GM19455 (cell line): ENCODE measurements at regions not wholly inside any gene's neighbourhood (a gene's known extent, or its start where the extent isn't known, plus 50 kb on each side); places are given as distances from the start of the nearest gene placed in this dataset.
"Not testable (repeated sequence)": the region's sequence is repeated elsewhere in the genome, so short reads cannot be mapped to it uniquely, and the experiment has no call there.

Source experiments
- ATAC-seq: cut with Tn5 transposase; IDR thresholded peaks from one replicate; pipeline ENCODE4 v1.9.1; 2021; ENCODE audit not compliant: unreplicated experiment

DNA sequence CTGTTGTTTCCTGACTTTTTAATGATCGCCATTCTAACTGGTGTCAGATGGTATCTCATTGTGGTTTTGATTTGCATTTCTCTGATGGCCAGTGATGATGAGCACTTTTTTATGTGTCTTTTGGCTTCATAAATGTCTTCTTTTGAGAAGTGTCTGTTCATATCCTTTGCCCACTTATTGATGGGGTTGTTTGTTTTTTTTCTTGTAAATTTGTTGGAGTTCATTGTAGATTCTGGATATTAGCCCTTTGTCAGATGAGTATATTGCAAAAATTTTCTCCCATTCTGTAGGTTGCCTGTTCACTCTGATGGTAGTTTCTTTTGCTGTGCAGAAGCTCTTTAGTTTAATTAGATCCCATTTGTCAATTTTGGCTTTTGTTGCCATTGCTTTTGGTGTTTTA is 1378.7 kb downstream of the FSCB start:
- not testable (repeated sequence) for ATAC-seq

DNA sequence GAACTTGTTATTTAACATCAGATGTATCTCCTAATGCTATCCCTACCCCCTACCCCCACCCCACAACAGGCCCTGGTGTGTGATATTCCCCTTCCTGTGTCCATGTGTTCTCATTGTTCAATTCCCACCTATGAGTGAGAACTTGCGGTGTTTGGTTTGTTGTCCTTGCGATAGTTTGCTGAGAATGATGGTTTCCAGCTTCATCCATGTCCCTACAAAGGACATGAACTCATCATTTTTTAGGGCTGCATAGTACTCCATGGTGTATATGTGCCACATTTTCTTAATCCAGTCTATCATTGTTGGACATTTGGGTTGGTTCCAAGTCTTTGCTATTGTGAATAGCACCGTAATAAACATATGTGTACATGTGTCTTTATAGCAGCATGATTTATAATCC is 1379.2 kb downstream of the FSCB start:
- not testable (repeated sequence) for ATAC-seq

- no peak for ATAC-seq
Observed at GRCh38 chr14:43123544-43123943, 1383.5 kb downstream of the FSCB start.

DNA sequence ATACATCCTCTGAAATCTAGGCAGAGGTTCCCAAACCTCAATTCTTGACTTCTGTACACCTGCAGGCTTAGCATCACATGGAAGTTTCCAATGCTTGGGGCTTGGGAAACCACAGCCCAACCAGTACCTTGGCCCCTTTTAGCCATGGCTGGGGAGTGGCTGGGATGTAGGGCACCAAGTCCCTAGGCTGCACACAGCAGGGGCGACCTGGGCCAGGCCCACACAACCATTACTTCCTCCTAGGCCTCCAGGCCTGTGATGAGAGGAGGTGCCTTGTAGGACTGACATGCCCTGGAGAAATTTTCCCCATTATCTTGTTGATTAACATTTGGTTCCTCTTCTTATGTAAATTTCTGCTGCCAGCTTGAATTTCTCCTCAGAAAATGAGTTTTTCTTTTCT is 1387.4 kb downstream of the FSCB start:
- no peak for ATAC-seq

DNA sequence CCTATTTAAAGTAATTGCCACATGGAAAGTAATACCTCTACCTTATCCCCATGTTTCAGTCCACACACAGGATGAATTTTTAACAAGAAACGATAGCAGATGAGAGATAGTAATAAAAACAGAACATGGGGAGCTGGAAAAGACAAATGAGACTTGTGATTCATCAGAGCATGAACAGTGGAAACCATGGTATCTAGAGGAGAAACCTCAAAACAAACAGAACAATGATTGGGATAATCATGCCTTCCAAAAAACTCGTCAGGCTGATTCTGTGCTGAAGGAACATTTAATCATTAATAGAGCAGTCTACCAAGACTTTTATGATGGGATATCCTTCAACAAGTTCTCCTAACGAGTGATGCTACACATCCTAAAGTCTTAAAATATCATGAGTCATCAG is 1390.7 kb downstream of the FSCB start:
- no peak for ATAC-seq

- no peak for ATAC-seq
Observed at GRCh38 chr14:43105305-43105704, 1401.8 kb downstream of the FSCB start.

- no peak for ATAC-seq
Observed at GRCh38 chr14:43090380-43090779, 1416.7 kb downstream of the FSCB start.

DNA sequence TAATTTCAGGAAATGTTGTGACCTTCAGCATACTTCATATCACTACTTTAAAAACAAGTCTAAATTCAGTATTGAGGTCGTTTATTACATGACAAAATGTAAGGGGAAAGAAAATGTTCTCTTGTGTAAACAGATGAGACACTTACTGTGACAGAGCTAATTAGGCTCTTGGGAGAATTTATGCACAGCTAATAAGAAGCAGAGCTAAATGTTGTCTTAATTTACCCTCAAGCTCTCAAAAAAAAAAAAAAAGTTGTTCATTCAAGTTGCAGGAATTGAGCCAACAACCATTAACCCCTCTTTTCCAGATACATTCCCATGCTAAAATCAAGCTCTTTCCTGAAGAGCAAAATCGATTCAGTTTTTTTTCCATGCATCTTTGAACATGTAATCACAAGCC is 1419.4 kb downstream of the FSCB start:
- no peak for ATAC-seq

GRCh38 chr14:43085819-43086218 is 1421.3 kb downstream of the FSCB start:
- ATAC-seq, result no peak

GRCh38 chr14:43067372-43067771 is 1439.7 kb downstream of the FSCB start:
- ATAC-seq, result not testable (repeated sequence)

- no peak for ATAC-seq
Observed at GRCh38 chr14:43056106-43056505, 1449.4 kb downstream of the LRFN5 start.

GRCh38 chr14:43052897-43053296 is 1446.2 kb downstream of the LRFN5 start:
- ATAC-seq, result no peak

GRCh38 chr14:43043850-43044249 is 1437.2 kb downstream of the LRFN5 start:
- no peak for ATAC-seq

- no peak for ATAC-seq
Observed at GRCh38 chr14:43042408-43042807, 1435.7 kb downstream of the LRFN5 start.

- ATAC-seq, result no peak
Observed at GRCh38 chr14:43041976-43042375, 1435.3 kb downstream of the LRFN5 start.

GRCh38 chr14:43041207-43041606 is 1434.5 kb downstream of the LRFN5 start:
- no peak for ATAC-seq

DNA sequence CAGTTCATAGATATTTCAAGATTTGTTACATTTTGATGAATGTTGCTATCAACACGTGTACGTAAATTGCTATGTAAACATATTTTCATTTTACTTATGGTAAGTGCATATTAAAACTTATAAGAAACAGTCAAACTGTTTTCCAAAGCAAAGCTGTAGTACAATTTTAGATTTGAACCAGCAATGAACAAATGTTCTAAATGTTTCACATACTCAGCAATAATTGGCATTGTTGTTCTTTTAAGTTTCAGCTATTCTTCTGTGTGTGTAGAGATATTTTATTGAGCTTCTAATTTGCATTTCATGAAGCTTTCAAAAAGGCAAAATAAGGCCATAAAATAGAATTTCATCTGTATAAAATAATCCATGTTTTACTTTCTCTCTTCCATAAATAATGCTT is 1433.2 kb downstream of the LRFN5 start:
- no peak for ATAC-seq

GRCh38 chr14:43031598-43031997 is 1424.9 kb downstream of the LRFN5 start:
- ATAC-seq, result no peak

- no peak for ATAC-seq
Observed at GRCh38 chr14:43022094-43022800, 1415.6 kb downstream of the LRFN5 start.

- no peak for ATAC-seq
Observed at GRCh38 chr14:43019826-43020225, 1413.2 kb downstream of the LRFN5 start.

- no peak for ATAC-seq
Observed at GRCh38 chr14:43014338-43014737, 1407.7 kb downstream of the LRFN5 start.

DNA sequence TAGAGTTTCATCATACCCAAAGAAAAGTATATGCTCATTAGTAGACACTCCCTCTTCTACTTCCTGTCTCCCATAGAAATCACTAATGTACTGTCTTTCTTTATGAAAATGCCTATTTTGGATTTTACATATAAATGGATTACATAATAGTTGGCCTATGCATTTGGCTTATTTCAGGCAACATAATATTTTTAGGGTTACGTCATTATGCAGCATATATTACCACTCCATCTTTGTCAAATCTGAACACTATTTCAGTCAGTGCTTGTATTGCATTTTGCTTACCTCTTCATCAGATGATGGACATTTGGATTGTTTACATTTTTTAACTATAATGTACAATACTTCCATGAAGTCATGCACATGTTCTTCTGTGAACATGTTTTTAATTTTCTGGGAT is 1406.1 kb downstream of the LRFN5 start:
- no peak for ATAC-seq

GRCh38 chr14:43005807-43006206 is 1399.1 kb downstream of the LRFN5 start:
- ATAC-seq, result no peak
